Neural progenitor cell (in vitro differentiated cells): ENCODE measurements at regions not wholly inside any gene's neighbourhood (a gene's known extent, or its start where the extent isn't known, plus 50 kb on each side); places are given as distances from the start of the nearest gene placed in this dataset.

Experiments used
- DNase-seq: peaks from one replicate; pipeline ENCODE4 v3.0.0-alpha.2; 2016; ENCODE audit warnings: low spot score
- H2AFZ ChIP-seq: fragments of 200-600 bp; sonication (generic); replicated peaks from 2 replicates; pipeline ENCODE4 v1.6.1; 2016; ENCODE audit warnings: antibody characterized with exemption
- H3F3A ChIP-seq: fragments of 200-600 bp; sonication (generic); 2 replicates; pipeline ENCODE4 v1.6.1; 2016; ENCODE audit warnings: antibody characterized with exemption, low read depth
- H3K27ac ChIP-seq: fragments of 200-600 bp; sonication (generic); 2 replicates; pipeline ENCODE4 v1.5.1; 2016; ENCODE audit warnings: mild to moderate bottlenecking
- H3K27me3 ChIP-seq: fragments of 200-600 bp; sonication (generic); 2 replicates; pipeline ENCODE4 v1.6.1; 2016; ENCODE audit warnings: mild to moderate bottlenecking, moderate library complexity
- H3K36me3 ChIP-seq: fragments of 200-600 bp; sonication (generic); 2 replicates; pipeline ENCODE4 v1.5.1; 2016
- H3K4me1 ChIP-seq: fragments of 200-600 bp; sonication (generic); 2 replicates; pipeline ENCODE4 v1.6.1; 2016; ENCODE audit warnings: mixed run types
- H3K4me2 ChIP-seq: fragments of 200-600 bp; sonication (generic); 2 replicates; pipeline ENCODE4 v1.6.1; 2016
- H3K4me3 ChIP-seq: fragments of 200-600 bp; sonication (generic); 2 replicates; pipeline ENCODE4 v1.5.1; 2016
- H3K79me2 ChIP-seq: fragments of 200-600 bp; sonication (generic); 2 replicates; pipeline ENCODE4 v1.6.1; 2016; ENCODE audit warnings: low read depth
- H3K9ac ChIP-seq: fragments of 200-600 bp; sonication (generic); 2 replicates; pipeline ENCODE4 v1.6.1; 2016
- H3K9me3 ChIP-seq: fragments of 200-600 bp; sonication (generic); 2 replicates; pipeline ENCODE4 v1.5.1; 2016; ENCODE audit warnings: low read depth
- H4K20me1 ChIP-seq: fragments of 200-600 bp; sonication (generic); 2 replicates; pipeline ENCODE4 v1.6.1; 2016; ENCODE audit warnings: low read depth
- H3K27ac Mint-ChIP-seq: 3 replicates; pipeline ENCODE4 v1.8.0; 2021; ENCODE audit warnings: mixed read lengths
- H3K27me3 Mint-ChIP-seq: 2 replicates; pipeline ENCODE4 v1.8.0; 2022; ENCODE audit warnings: low read depth, mild to moderate bottlenecking, inconsistent platforms, moderate library complexity, mixed read lengths; ENCODE audit not compliant: insufficient read depth
- H3K36me3 Mint-ChIP-seq: 3 replicates; pipeline ENCODE4 v1.8.0; 2021; ENCODE audit warnings: mixed read lengths
- H3K4me1 Mint-ChIP-seq: 3 replicates; pipeline ENCODE4 v1.8.0; 2021; ENCODE audit warnings: mixed read lengths
- H3K4me3 Mint-ChIP-seq: 3 replicates; pipeline ENCODE4 v1.8.0; 2021; ENCODE audit warnings: mild to moderate bottlenecking, moderate library complexity, mixed read lengths
- H3K9me3 Mint-ChIP-seq: 3 replicates; pipeline ENCODE4 v1.8.0; 2020; ENCODE audit warnings: mixed read lengths
- CTCF ChIP-seq: fragments of 200-600 bp; sonication (generic); IDR thresholded peaks from 2 replicates; pipeline ENCODE4 v1.5.1; 2017; ENCODE audit warnings: antibody characterized with exemption, mild to moderate bottlenecking
- EZH2 ChIP-seq: fragments of 200-600 bp; sonication (generic); IDR thresholded peaks from 2 replicates; pipeline ENCODE4 v1.6.1; 2017; ENCODE audit warnings: antibody characterized with exemption, mild to moderate bottlenecking, moderate library complexity
- EZH2phosphoT487 ChIP-seq: fragments of 200-600 bp; sonication (generic); IDR thresholded peaks from 2 replicates; pipeline ENCODE4 v1.6.1; 2017; ENCODE audit warnings: antibody characterized with exemption

DNA sequence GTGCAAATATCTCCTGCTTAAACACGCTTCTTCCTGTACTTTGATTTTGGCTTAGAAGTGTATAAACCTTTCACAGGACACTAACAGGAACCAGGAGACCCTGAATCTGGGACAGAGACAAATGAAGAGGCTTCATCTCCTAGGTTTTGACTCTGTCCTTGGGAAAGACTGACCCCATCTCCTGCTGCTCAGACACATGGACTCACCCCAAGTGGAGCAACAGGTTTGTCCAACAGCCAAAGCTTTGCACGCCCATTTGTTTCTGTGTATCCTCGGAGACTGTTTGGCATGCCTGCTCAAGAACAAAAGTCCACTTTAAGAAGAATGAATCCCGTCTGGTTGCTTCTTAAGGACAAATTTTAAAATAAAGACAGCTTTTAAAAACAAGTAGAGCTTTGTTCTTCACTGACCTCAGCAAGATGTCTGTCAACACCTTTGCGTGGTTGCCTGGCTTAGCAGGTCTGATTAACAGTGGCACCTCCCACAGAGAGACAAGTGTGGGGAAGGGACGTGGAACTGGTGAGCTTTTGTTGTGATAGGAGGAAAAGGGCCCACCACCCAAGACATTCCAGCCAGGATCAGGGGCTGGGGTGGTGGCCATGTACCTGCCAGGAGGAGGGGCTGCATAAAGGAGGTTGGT lies 202.6 kb downstream of the SOD2 start:
- H3K4me2 ChIP-seq = no peak overlapping the region
- TF ChIP-seq EZH2phosphoT487 = no peak
- TF ChIP-seq CTCF = no peak
- TF ChIP-seq EZH2 = no peak

GRCh38 chr6:159487636-159488035 lies 205.4 kb downstream of the SOD2 start:
- no peak for TF ChIP-seq EZH2
- no peak for TF ChIP-seq CTCF
- TF ChIP-seq EZH2phosphoT487 = no peak

More for the DNA sequence above, 202.6 kb downstream of the SOD2 start:
- Histone ChIP-seq H4K20me1 (no peaks in the 10 kb centered on the region), H3K4me3 (no peak overlapping the region), H2AFZ (no peak overlapping the region), H3K79me2 (no peaks in the 10 kb centered on the region), H3K9me3 (no peaks in the 10 kb centered on the region), H3K9ac (no peak overlapping the region), H3K27ac (no peak overlapping the region), H3F3A (no peaks in the 10 kb centered on the region), H3K27me3 (no peaks in the 10 kb centered on the region), H3K4me1 (no peaks in the 10 kb centered on the region), H3K36me3 (no peaks in the 10 kb centered on the region)
- Mint-ChIP-seq H3K36me3 (no peaks in the 10 kb centered on the region), H3K4me1 (no peaks in the 10 kb centered on the region), H3K4me3 (no peak overlapping the region), H3K9me3 (no peaks in the 10 kb centered on the region), H3K27me3 (peaks cover 2% of the 10 kb centered on the region), H3K27ac (no peak overlapping the region)
- no peak for DNase-seq

DNA sequence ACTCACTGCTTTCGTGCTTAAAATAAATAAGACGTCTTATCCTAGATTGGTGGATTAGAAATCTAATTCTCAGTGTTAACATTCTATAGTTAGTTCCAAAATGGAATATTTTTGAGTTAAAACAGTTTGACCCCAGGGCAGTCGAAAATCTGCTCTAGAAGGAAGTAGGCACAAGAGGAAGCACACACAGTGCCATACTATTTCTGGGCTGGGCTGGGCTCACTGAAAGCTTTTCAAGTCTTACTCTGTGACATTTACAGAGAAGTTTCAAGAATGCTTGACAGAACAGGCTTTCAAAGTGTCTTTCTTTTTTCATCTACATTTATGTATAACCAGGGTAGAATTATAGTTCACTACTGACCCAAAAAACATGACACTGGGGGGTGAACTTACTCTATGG lies 209.8 kb downstream of the SOD2 start:
- Mint-ChIP-seq H3K4me1 (no peaks in the 10 kb centered on the region), H3K27ac (no peak overlapping the region), H3K27me3 (no peaks in the 10 kb centered on the region), H3K36me3 (no peaks in the 10 kb centered on the region), H3K9me3 (peaks cover 2% of the 10 kb centered on the region), H3K4me3 (no peak overlapping the region)
- H3K36me3 ChIP-seq = no peaks in the 10 kb centered on the region
- H3K4me1 ChIP-seq = no peaks in the 10 kb centered on the region
- no peak overlapping the region for H3K4me2 ChIP-seq
- no peak overlapping the region for H2AFZ ChIP-seq
- H3K27me3 ChIP-seq = no peaks in the 10 kb centered on the region
- no peak overlapping the region for H3K9ac ChIP-seq
- no peak for DNase-seq
- no peaks in the 10 kb centered on the region for H3K79me2 ChIP-seq
- TF ChIP-seq EZH2 (no peak), EZH2phosphoT487 (no peak), CTCF (no peak)
- H4K20me1 ChIP-seq = no peaks in the 10 kb centered on the region
- H3F3A ChIP-seq = no peaks in the 10 kb centered on the region
- no peaks in the 10 kb centered on the region for H3K9me3 ChIP-seq
- H3K27ac ChIP-seq = no peak overlapping the region
- H3K4me3 ChIP-seq = no peak overlapping the region

More at GRCh38 chr6:159487636-159488035, 205.4 kb downstream of the SOD2 start:
- Histone ChIP-seq H3K27me3 (no peaks in the 10 kb centered on the region), H3K9ac (no peak overlapping the region), H3K9me3 (no peaks in the 10 kb centered on the region), H4K20me1 (no peaks in the 10 kb centered on the region), H3K4me1 (no peaks in the 10 kb centered on the region), H3F3A (no peaks in the 10 kb centered on the region), H2AFZ (no peak overlapping the region), H3K4me2 (no peak overlapping the region), H3K27ac (no peak overlapping the region), H3K36me3 (no peaks in the 10 kb centered on the region), H3K79me2 (no peaks in the 10 kb centered on the region), H3K4me3 (no peak overlapping the region)
- Mint-ChIP-seq H3K27ac (no peak overlapping the region), H3K27me3 (no peaks in the 10 kb centered on the region), H3K36me3 (no peaks in the 10 kb centered on the region), H3K4me3 (no peak overlapping the region), H3K4me1 (no peaks in the 10 kb centered on the region), H3K9me3 (peaks cover 2% of the 10 kb centered on the region)
- DNase-seq = no peak
